IMR-90 (cell line): ENCODE measurements at regions not wholly inside any gene's neighbourhood (a gene's known extent, or its start where the extent isn't known, plus 50 kb on each side); places are given as distances from the start of the nearest gene placed in this dataset.

Source experiments
- BHLHE40 ChIP-seq: fragments of 150-350 bp; IDR thresholded peaks from 2 replicates; pipeline ENCODE4 v1.6.1; 2016; ENCODE audit warnings: mild to moderate bottlenecking, low read depth, low read length
- CEBPB ChIP-seq: IDR thresholded peaks from 2 replicates; pipeline ENCODE4 v1.6.1; 2012; ENCODE audit warnings: low read depth, low read length, improper control_type of control experiment
- CHD1 ChIP-seq: IDR thresholded peaks from 2 replicates; pipeline ENCODE4 v1.6.1; 2012; ENCODE audit warnings: low read depth, low read length, improper control_type of control experiment
- MAFK ChIP-seq: IDR thresholded peaks from 2 replicates; pipeline ENCODE4 v1.6.1; 2012; ENCODE audit warnings: low read depth, low read length, improper control_type of control experiment
- MAZ ChIP-seq: IDR thresholded peaks from 2 replicates; pipeline ENCODE4 v1.6.1; 2012; ENCODE audit warnings: low read depth, mild to moderate bottlenecking, low read length, improper control_type of control experiment, moderate library complexity, borderline replicate concordance
- MXI1 ChIP-seq: IDR thresholded peaks from 2 replicates; pipeline ENCODE4 v1.6.1; 2012; ENCODE audit warnings: low read depth, mild to moderate bottlenecking, low read length, moderate library complexity, borderline replicate concordance
- NFE2L2 ChIP-seq: fragments of 150-350 bp; IDR thresholded peaks from 2 replicates; pipeline ENCODE4 v1.6.1; 2016; ENCODE audit warnings: low read depth, mild to moderate bottlenecking, low read length
- POLR2A ChIP-seq: IDR thresholded peaks from 2 replicates; pipeline ENCODE4 v1.6.1; 2012; ENCODE audit warnings: mild to moderate bottlenecking, low read depth, low read length
- RAD21 ChIP-seq: IDR thresholded peaks from 2 replicates; pipeline ENCODE4 v1.6.1; 2012; ENCODE audit warnings: low read length, improper control_type of control experiment
- RCOR1 ChIP-seq: IDR thresholded peaks from 2 replicates; pipeline ENCODE4 v1.6.1; 2012; ENCODE audit warnings: mild to moderate bottlenecking, low read length, improper control_type of control experiment; ENCODE audit not compliant: insufficient replicate concordance
- RFX5 ChIP-seq: IDR thresholded peaks from 2 replicates; pipeline ENCODE4 v1.8.0; 2012; ENCODE audit warnings: low read depth, mild to moderate bottlenecking, low read length, moderate library complexity
- TF ChIP-seq, protein P1 (sequence below): conservative IDR thresholded peaks from 2 replicates; pipeline ENCODE4 v1.5.1; 2012; ENCODE audit warnings: mild to moderate bottlenecking, low read depth, low read length, improper control_type of control experiment
- TF ChIP-seq, protein P2 (sequence below): fragments of 150-350 bp; IDR thresholded peaks from 2 replicates; pipeline ENCODE4 v1.6.1; 2017; ENCODE audit warnings: mild to moderate bottlenecking, antibody characterized with exemption, low read length, low read depth
- TF ChIP-seq, protein P3 (sequence below): fragments of 150-350 bp; IDR thresholded peaks from 2 replicates; pipeline ENCODE4 v1.6.1; 2016; ENCODE audit warnings: low read depth, mild to moderate bottlenecking, low read length, moderate library complexity, borderline replicate concordance

DNA sequence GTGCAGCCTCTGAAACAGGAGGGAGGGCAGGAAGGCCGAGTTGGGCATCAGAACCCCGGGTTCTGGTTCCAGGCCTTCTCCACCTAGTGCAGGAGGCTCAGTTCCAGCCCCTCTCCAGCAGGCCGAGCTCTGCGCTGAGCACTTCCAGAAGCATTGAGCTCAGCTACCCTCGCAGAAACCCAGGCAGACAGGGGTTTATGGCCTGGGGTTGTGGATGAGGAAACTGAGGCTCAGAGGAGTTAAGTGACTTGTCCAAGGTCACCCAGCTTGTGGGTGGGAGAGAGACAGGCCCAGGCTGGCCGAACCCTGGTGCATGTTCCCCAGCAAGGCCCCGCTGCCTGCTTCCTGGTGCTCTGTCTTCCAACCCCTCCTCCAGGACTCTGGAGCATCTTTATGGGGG, 348.9 kb downstream of the PTPRU start:
- TF ChIP-seq, protein P1, sequence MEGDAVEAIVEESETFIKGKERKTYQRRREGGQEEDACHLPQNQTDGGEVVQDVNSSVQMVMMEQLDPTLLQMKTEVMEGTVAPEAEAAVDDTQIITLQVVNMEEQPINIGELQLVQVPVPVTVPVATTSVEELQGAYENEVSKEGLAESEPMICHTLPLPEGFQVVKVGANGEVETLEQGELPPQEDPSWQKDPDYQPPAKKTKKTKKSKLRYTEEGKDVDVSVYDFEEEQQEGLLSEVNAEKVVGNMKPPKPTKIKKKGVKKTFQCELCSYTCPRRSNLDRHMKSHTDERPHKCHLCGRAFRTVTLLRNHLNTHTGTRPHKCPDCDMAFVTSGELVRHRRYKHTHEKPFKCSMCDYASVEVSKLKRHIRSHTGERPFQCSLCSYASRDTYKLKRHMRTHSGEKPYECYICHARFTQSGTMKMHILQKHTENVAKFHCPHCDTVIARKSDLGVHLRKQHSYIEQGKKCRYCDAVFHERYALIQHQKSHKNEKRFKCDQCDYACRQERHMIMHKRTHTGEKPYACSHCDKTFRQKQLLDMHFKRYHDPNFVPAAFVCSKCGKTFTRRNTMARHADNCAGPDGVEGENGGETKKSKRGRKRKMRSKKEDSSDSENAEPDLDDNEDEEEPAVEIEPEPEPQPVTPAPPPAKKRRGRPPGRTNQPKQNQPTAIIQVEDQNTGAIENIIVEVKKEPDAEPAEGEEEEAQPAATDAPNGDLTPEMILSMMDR = no peak
- TF ChIP-seq BHLHE40 (no peak), POLR2A (no peak), RFX5 (no peak), NFE2L2 (no peak), RAD21 (no peak), MXI1 (no peak), CEBPB (no peak), CHD1 (no peak), RCOR1 (no peak), MAFK (no peak), MAZ (no peak)
- TF ChIP-seq, protein P2, sequence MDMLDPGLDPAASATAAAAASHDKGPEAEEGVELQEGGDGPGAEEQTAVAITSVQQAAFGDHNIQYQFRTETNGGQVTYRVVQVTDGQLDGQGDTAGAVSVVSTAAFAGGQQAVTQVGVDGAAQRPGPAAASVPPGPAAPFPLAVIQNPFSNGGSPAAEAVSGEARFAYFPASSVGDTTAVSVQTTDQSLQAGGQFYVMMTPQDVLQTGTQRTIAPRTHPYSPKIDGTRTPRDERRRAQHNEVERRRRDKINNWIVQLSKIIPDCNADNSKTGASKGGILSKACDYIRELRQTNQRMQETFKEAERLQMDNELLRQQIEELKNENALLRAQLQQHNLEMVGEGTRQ = no peak
- TF ChIP-seq, protein P3, sequence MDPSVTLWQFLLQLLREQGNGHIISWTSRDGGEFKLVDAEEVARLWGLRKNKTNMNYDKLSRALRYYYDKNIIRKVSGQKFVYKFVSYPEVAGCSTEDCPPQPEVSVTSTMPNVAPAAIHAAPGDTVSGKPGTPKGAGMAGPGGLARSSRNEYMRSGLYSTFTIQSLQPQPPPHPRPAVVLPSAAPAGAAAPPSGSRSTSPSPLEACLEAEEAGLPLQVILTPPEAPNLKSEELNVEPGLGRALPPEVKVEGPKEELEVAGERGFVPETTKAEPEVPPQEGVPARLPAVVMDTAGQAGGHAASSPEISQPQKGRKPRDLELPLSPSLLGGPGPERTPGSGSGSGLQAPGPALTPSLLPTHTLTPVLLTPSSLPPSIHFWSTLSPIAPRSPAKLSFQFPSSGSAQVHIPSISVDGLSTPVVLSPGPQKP = no peak
